Fibroblast of mammary gland (primary cell): ENCODE measurements at regions not wholly inside any gene's neighbourhood (a gene's known extent, or its start where the extent isn't known, plus 50 kb on each side); places are given as distances from the start of the nearest gene placed in this dataset.

Experiments
- DNase-seq: peaks from one replicate; pipeline ENCODE4 v3.0.0-alpha.2; 2010; ENCODE audit warnings: low read depth
- H3K4me3 ChIP-seq: 2 replicates; pipeline ENCODE4 v1.5.1; 2011; ENCODE audit warnings: low read depth, mild to moderate bottlenecking, low read length, moderate library complexity; ENCODE audit not compliant: control insufficient read depth
- TF ChIP-seq, protein P1 (sequence below): conservative IDR thresholded peaks from 2 replicates; pipeline ENCODE4 v1.5.1; 2011; ENCODE audit warnings: low read depth, low read length, inconsistent platforms; ENCODE audit not compliant: control insufficient read depth, insufficient read depth

DNA sequence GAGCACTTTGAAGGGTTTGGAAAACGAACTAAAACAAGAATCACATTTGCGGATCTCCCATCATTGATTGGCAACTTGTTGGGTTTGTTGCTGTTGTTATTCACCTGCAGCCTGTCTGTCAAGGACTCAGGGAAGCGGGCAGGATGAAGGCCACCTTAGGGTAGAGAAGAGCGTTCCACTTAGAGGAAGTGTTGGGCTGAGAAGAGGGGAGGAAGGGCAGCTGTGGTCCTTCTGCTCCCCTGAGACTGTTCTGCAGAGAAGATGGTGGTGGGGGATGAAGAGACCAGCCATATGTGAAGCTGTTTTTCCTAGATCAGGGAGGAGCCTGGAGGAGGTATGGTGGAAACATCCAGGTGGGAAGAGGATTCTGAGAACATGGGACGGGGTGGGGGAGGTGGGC, 70.6 kb upstream of the CPEB4 start:
- TF ChIP-seq, protein P1, sequence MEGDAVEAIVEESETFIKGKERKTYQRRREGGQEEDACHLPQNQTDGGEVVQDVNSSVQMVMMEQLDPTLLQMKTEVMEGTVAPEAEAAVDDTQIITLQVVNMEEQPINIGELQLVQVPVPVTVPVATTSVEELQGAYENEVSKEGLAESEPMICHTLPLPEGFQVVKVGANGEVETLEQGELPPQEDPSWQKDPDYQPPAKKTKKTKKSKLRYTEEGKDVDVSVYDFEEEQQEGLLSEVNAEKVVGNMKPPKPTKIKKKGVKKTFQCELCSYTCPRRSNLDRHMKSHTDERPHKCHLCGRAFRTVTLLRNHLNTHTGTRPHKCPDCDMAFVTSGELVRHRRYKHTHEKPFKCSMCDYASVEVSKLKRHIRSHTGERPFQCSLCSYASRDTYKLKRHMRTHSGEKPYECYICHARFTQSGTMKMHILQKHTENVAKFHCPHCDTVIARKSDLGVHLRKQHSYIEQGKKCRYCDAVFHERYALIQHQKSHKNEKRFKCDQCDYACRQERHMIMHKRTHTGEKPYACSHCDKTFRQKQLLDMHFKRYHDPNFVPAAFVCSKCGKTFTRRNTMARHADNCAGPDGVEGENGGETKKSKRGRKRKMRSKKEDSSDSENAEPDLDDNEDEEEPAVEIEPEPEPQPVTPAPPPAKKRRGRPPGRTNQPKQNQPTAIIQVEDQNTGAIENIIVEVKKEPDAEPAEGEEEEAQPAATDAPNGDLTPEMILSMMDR = no peak
- H3K4me3 ChIP-seq = no peak overlapping the region
- DNase-seq = no peak

GRCh38 chr5:173819521-173819920, 68.6 kb upstream of the CPEB4 start:
- no peak for DNase-seq
- TF ChIP-seq, protein P1 = no peak
- H3K4me3 ChIP-seq = no peak overlapping the region

DNA sequence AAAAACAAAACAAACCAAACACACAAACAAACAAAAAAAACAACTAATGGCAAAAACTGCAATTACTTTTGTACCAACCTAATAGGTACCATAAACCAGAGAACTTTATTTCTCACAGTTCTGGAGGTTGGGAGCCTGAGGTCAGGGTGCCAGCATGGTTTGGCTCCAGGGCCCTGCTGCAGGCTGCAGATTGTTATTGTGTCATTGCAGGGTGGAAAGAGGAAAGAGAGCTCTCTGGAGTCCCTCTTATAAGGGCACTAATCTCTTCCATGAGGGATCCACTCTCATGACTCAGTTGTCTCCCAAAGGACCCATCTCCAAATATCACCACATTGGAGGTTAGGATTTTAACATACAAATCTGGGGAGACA, 64.9 kb upstream of the CPEB4 start:
- DNase-seq = peak; percentile 21
- no peak overlapping the region for H3K4me3 ChIP-seq
- TF ChIP-seq, protein P1 = no peak

DNA sequence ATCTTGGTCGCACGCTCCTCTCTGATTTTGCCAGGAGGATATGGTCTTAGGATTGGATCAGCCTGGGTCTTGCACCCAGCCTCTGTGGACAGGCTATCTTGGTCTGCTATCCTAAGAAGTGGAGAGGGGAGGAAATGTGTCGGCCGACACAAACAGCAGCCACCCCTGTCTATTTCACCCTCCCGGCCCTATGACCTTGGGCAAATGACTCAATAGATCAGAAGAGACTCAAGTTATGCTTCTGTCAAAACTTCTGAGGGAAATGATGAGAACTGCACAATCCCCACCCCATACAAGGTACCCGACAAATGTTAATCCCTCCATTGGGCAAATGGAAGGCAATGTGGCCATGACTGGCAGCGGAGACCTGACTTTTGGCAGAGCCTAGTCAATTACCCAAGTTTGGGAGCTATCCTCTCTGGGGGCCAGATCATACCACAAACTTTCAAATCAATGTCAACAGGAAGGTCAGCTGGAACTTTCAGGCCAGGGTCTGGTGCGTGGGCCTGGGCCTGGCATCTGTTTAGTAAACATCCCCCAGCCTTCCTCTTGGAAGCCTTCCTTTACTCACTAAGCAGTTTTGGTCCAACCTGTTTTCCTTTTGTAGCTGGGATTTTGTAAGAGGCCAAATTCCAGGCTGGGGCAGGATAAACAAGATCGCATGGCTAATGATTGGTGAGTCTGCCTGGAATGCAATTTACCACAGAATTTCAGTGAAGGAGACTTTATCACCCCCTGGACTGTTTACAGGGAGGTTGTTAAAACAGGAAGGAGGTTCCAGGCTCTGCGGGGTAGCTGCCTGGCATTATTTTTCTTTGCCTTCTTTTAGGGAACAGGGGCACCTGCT, 64.2 kb upstream of the CPEB4 start:
- TF ChIP-seq, protein P1 = no peak
- no peak overlapping the region for H3K4me3 ChIP-seq
- peak; percentile 81 for DNase-seq

- DNase-seq = no peak
- no peak overlapping the region for H3K4me3 ChIP-seq
- TF ChIP-seq, protein P1 = no peak
Observed at GRCh38 chr5:173825215-173825865, 62.8 kb upstream of the CPEB4 start.

- H3K4me3 ChIP-seq = no peak overlapping the region
- no peak for DNase-seq
- TF ChIP-seq, protein P1 = no peak
Observed at GRCh38 chr5:173826086-173826427, 62.1 kb upstream of the CPEB4 start.
